K562 (cell line): ENCODE measurements at regions not wholly inside any gene's neighbourhood (a gene's known extent, or its start where the extent isn't known, plus 50 kb on each side); places are given as distances from the start of the nearest gene placed in this dataset.

Experiments
- ATAC-seq: fragments of 200-7000 bp; cut with Tn5 transposase; 3 replicates; pipeline ENCODE4 v1.9.1; 2020; ENCODE audit warnings: moderate library complexity
- BruUV-seq: library from RNA; stranded (reverse); fragments of 400-500 nt; replicated peaks from 2 replicates; lab custom pipeline; 2021; lab: Mats Ljungman, UMichigan
- CTCF ChIA-PET: fragments of 300-600 bp; formaldehyde crosslinking; extraction: SDS; loops from one replicate; lab custom pipeline; 2021; ENCODE audit warnings: low intra/inter-chr PET ratio; lab: Yijun Ruan, JAX
- POLR2A ChIA-PET: fragments of 300-600, 350-650 bp; sonication (Branson Sonifier 250); formaldehyde crosslinking; extraction: SDS; loops from one replicate; lab custom pipeline; 2021; ENCODE audit warnings: antibody characterized with exemption, inconsistent platforms; lab: Yijun Ruan, JAX
- DNase-seq, 4 experiments: peaks; one replicate each; pipeline versions ENCODE4 v3.0.0 to v3.0.0-alpha.2; 2011 to 2018; ENCODE audit warnings: low spot score in 3 of 4, mixed read lengths in 3 of 4; ENCODE audit errors: extremely low read depth in 1 of 4
- FAIRE-seq: peaks from 2 replicates; lab custom pipeline; 2011; peaks lifted over from hg19 to GRCh38; lab: Jason Lieb, UNC
- H2AFZ ChIP-seq: 2 replicates; pipeline ENCODE4 v1.6.0; 2011; ENCODE audit warnings: low read depth, low read length, control low read depth, inconsistent platforms
- H3K27ac ChIP-seq: fragments of 200-600 bp; 3 replicates; pipeline ENCODE4 v1.8.0; 2011; ENCODE audit warnings: low read depth, mild to moderate bottlenecking, control low read depth, inconsistent platforms, low read length, moderate library complexity, mixed read lengths; ENCODE audit errors: extremely low read depth
- H3K27me3 ChIP-seq, 2 experiments: fragments of 300-600 bp in 1 of 2; 2 replicates in 1 of 2; 3 replicates in 1 of 2; pipeline versions ENCODE4 v1.6.0 to v1.8.0; 2011; ENCODE audit warnings: inconsistent platforms in 2 of 2, low read length in 2 of 2, mild to moderate bottlenecking in 1 of 2, mixed read lengths in 1 of 2, moderate library complexity in 1 of 2; ENCODE audit not compliant: control insufficient read depth in 2 of 2, insufficient read depth in 2 of 2
- H3K36me3 ChIP-seq: fragments of 300-600 bp; 3 replicates; pipeline ENCODE4 v1.8.0; 2011; ENCODE audit warnings: mild to moderate bottlenecking, low read length, inconsistent platforms; ENCODE audit not compliant: control insufficient read depth, insufficient read depth
- H3K4me1 ChIP-seq, 2 experiments: fragments of 200-600 bp in 1 of 2; replicated peaks in 1 of 2; 2 replicates in 1 of 2; 3 replicates in 1 of 2; pipeline versions ENCODE4 v1.5.1 to v1.8.0; 2011; ENCODE audit warnings: inconsistent platforms in 2 of 2, low read length in 2 of 2, mild to moderate bottlenecking in 1 of 2, mixed read lengths in 1 of 2, moderate library complexity in 1 of 2; ENCODE audit not compliant: control insufficient read depth in 2 of 2, insufficient read depth in 2 of 2
- H3K4me2 ChIP-seq: 2 replicates; pipeline ENCODE4 v1.6.1; 2011; ENCODE audit warnings: low read length, control low read depth, inconsistent platforms, mixed read lengths; ENCODE audit not compliant: insufficient read depth
- H3K4me3 ChIP-seq: fragments of 200-600 bp; sonication (generic), shearing (Covaris generic); 2 replicates; pipeline ENCODE4 v1.5.1; 2016; ENCODE audit warnings: control low read depth, inconsistent platforms
- H3K79me2 ChIP-seq: fragments of 200-600 bp; 3 replicates; pipeline ENCODE4 v1.8.0; 2011; ENCODE audit warnings: low read length, inconsistent platforms; ENCODE audit not compliant: control insufficient read depth, insufficient read depth
- H3K9ac ChIP-seq, 2 experiments: 2 replicates each; pipeline versions ENCODE4 v1.6.0 to v1.6.1; 2011; ENCODE audit warnings: low read depth in 2 of 2, low read length in 2 of 2, control low read depth in 1 of 2, inconsistent platforms in 1 of 2, mild to moderate bottlenecking in 1 of 2, mixed read lengths in 1 of 2; ENCODE audit not compliant: insufficient read depth in 1 of 2
- H3K9me1 ChIP-seq: one replicate; pipeline ENCODE4 v1.6.0; 2011; ENCODE audit warnings: inconsistent platforms, mild to moderate bottlenecking, low read length, moderate library complexity; ENCODE audit not compliant: control insufficient read depth, insufficient read depth
- H3K9me3 ChIP-seq: replicated peaks from 2 replicates; pipeline ENCODE4 v1.5.1; 2011; ENCODE audit warnings: low read depth, low read length, inconsistent platforms; ENCODE audit not compliant: control insufficient read depth, insufficient read depth
- H4K20me1 ChIP-seq: replicated peaks from 2 replicates; pipeline ENCODE4 v1.6.1; 2011; ENCODE audit warnings: low read length, inconsistent platforms, mixed read lengths; ENCODE audit not compliant: control insufficient read depth, insufficient read depth
- CEBPG ChIP-seq, 3 experiments: fragments of 200-800 bp in 1 of 3; sonication (Bioruptor generic) in 1 of 3; sonication (generic) in 1 of 3; formaldehyde crosslinking in 1 of 3; IDR thresholded peaks in 2 of 3; conservative IDR thresholded peaks in 1 of 3; 2 replicates each; pipeline versions ENCODE4 v1.6.1 to v1.8.0; 2016 to 2022; ENCODE audit warnings: missing compliant biosample characterization in 2 of 3, missing genetic modification characterization in 2 of 3, mild to moderate bottlenecking in 1 of 3, missing genetic modification reagents in 1 of 3
- JUNB ChIP-seq: fragments of 450-650 bp; formaldehyde crosslinking; conservative IDR thresholded peaks from 2 replicates; pipeline ENCODE4 v1.4.0; 2020; ENCODE audit warnings: mild to moderate bottlenecking
- MAFG ChIP-seq: fragments of 450-650 bp; conservative IDR thresholded peaks from 2 replicates; pipeline ENCODE4 v1.6.1; 2016; ENCODE audit warnings: missing genetic modification characterization, missing compliant biosample characterization
- POLR2A ChIP-seq: fragments of 450-650 bp; conservative IDR thresholded peaks from 2 replicates; pipeline ENCODE4 v1.6.1; 2016
- ZNF316 ChIP-seq: fragments of 450-650 bp; IDR thresholded peaks from 2 replicates; pipeline ENCODE4 v1.6.1; 2016
- ZNF707 ChIP-seq: fragments of 250-450 bp; sonication (Bioruptor Pico); conservative IDR thresholded peaks from 2 replicates; pipeline ENCODE4 v1.8.0; 2022; ENCODE audit warnings: inconsistent platforms, mild to moderate bottlenecking, moderate library complexity
- WGBS: fragments of 100-300 bp; shearing (Covaris generic); methylation state at CpG from one replicate; pipeline ENCODE4 v1.1.6; 2016; ENCODE audit warnings: low coverage, mixed read lengths; ENCODE audit not compliant: insufficient coverage; ENCODE audit errors: missing lambda C conversion rate; 5-methylcytosine and 5-hydroxymethylcytosine counted together
- in situ Hi-C: fragments of 300-500 bp; cut with MboI; formaldehyde crosslinking; loops from 4 replicates; pipeline ENCODE4 v1.15.0; 2018; ENCODE audit warnings: inconsistent platforms, mixed read lengths
- intact Hi-C: fragments of 100-400 bp; cut with micrococcal nuclease; formaldehyde crosslinking; loops from 2 replicates; pipeline ENCODE4 v1.14.2; 2022
- TF ChIP-seq, protein P1 (sequence below): fragments of 250-450 bp; sonication (Bioruptor Pico); IDR thresholded peaks from 2 replicates; pipeline ENCODE4 v1.6.1; 2021; ENCODE audit warnings: mild to moderate bottlenecking

- no peaks in the 10 kb centered on the region for H3K79me2 ChIP-seq
- no peak overlapping the region for H3K4me2 ChIP-seq
- ChIA-PET CTCF (no interaction called here), POLR2A (no interaction called here)
- TF ChIP-seq, protein P1, sequence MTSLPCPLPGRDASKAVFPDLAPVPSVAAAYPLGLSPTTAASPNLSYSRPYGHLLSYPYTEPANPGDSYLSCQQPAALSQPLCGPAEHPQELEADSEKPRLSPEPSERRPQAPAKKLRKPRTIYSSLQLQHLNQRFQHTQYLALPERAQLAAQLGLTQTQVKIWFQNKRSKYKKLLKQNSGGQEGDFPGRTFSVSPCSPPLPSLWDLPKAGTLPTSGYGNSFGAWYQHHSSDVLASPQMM (CRISPR knock-in tag) = no peak
- no peak for TF ChIP-seq ZNF707
- TF ChIP-seq MAFG (tag) = peak; percentile 30; the same call in 1 of the 2 replicates
- TF ChIP-seq CEBPG (CRISPR knock-in tag; IDR thresholded peaks at IDR 0.05) = no peak
- TF ChIP-seq CEBPG (tag; conservative IDR thresholded peaks at IDR 0.05 in 1 of 2, IDR thresholded peaks at IDR 0.05 in 1 of 2) = peak in 1 of 2 experiments; percentile 40; a peak in 2 of 4 replicates
- TF ChIP-seq ZNF316 = peak; percentile 38; the same call in 1 of the 2 replicates
- H3K9me1 ChIP-seq = no peaks in the 10 kb centered on the region
- no peak overlapping the region for H3K9ac ChIP-seq
- no peak for DNase-seq
- FAIRE-seq = no peak
- H4K20me1 ChIP-seq = no peaks in the 10 kb centered on the region
- no TSS peak for BruUV-seq
- no peak overlapping the region for H2AFZ ChIP-seq
- no peaks in the 10 kb centered on the region for H3K9me3 ChIP-seq
- in situ Hi-C loops = no loop called here
- ATAC-seq = no peak
- no peak overlapping the region for H3K27ac ChIP-seq
- 5% methylated on average over 2 of the region's 2 CpGs for WGBS
- no peaks in the 10 kb centered on the region for H3K36me3 ChIP-seq
- no peaks in the 10 kb centered on the region for H3K4me1 ChIP-seq
- no peak overlapping the region for H3K4me3 ChIP-seq
- intact Hi-C loops = no loop called here
- H3K27me3 ChIP-seq = no peaks in the 10 kb centered on the region
Measured at GRCh38 chr7:84328571-84328970, 134.0 kb upstream of the SEMA3A start.

GRCh38 chr7:84324136-84324630 lies 129.6 kb upstream of the SEMA3A start:
- CTCF ChIA-PET = interaction anchor here (0.6 kb wide), 1 partner anchor 16 kb away, joined by 3 read pairs; no protein-coding TSS in a partner anchor
- H4K20me1 ChIP-seq = no peaks in the 10 kb centered on the region
- H3K9me3 ChIP-seq = no peaks in the 10 kb centered on the region

More at GRCh38 chr7:84324136-84324630, 129.6 kb upstream of the SEMA3A start:
- FAIRE-seq (no peak), ATAC-seq (no peak), DNase-seq (no peak)
- Histone ChIP-seq H3K4me1 (no peaks in the 10 kb centered on the region), H3K27ac (no peak overlapping the region), H3K27me3 (no peaks in the 10 kb centered on the region), H3K4me3 (no peak overlapping the region), H2AFZ (no peak overlapping the region), H3K79me2 (no peaks in the 10 kb centered on the region), H3K36me3 (no peaks in the 10 kb centered on the region), H3K9me1 (no peaks in the 10 kb centered on the region), H3K9ac (no peak overlapping the region), H3K4me2 (no peak overlapping the region)
- POLR2A ChIA-PET = no interaction called here
- in situ Hi-C loops (no loop called here), intact Hi-C loops (no loop called here)
- TF ChIP-seq JUNB (CRISPR knock-in tag) = no peak
- no peak for TF ChIP-seq POLR2A
- BruUV-seq = no TSS peak
